ENCODE measurements at regions not wholly inside any gene's neighbourhood (a gene's known extent, or its start where the extent isn't known, plus 50 kb on each side); places are given as distances from the start of the nearest gene placed in this dataset.

DNA sequence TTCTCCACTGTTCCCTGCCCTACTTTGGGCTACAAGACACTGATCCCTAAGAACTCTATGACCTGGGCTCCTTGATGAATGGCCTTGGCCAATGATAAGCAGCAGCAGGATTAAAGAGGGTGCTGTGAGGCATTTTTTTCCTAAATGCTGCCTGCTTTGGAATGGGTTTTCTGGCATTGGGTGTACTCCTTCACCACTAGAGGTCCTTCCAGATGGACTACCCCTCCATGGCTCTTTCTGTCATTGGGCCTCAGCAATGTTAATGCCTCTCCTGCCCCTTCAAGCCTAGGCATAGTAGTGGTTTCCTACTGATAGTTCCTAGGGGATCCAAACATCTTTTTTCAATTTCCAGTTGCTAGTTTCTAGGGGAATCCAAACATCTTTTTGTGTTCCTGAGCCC lies 319.3 kb upstream of the RPS23 start:
- Histone ChIP-seq H3K36me3 (replicated peaks) (no peaks in the 10 kb centered on the region), H3K27me3 (replicated peaks) (no peaks in the 10 kb centered on the region), H3K27ac (no peak overlapping the region), H3K4me3 (ENCODE audit: low read depth, low read length) (no peak overlapping the region)
- no peak for DNase-seq
- in situ Hi-C loops (cut with HindIII; ENCODE audit: low pct_ligation_motif_present, low sequenced_read_pairs) = no loop called here
- TF ChIP-seq, protein P1, sequence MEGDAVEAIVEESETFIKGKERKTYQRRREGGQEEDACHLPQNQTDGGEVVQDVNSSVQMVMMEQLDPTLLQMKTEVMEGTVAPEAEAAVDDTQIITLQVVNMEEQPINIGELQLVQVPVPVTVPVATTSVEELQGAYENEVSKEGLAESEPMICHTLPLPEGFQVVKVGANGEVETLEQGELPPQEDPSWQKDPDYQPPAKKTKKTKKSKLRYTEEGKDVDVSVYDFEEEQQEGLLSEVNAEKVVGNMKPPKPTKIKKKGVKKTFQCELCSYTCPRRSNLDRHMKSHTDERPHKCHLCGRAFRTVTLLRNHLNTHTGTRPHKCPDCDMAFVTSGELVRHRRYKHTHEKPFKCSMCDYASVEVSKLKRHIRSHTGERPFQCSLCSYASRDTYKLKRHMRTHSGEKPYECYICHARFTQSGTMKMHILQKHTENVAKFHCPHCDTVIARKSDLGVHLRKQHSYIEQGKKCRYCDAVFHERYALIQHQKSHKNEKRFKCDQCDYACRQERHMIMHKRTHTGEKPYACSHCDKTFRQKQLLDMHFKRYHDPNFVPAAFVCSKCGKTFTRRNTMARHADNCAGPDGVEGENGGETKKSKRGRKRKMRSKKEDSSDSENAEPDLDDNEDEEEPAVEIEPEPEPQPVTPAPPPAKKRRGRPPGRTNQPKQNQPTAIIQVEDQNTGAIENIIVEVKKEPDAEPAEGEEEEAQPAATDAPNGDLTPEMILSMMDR (IDR thresholded peaks at IDR 0.05; ENCODE audit: low read depth, low read length, missing control alignments) = peak; percentile 48

DNA sequence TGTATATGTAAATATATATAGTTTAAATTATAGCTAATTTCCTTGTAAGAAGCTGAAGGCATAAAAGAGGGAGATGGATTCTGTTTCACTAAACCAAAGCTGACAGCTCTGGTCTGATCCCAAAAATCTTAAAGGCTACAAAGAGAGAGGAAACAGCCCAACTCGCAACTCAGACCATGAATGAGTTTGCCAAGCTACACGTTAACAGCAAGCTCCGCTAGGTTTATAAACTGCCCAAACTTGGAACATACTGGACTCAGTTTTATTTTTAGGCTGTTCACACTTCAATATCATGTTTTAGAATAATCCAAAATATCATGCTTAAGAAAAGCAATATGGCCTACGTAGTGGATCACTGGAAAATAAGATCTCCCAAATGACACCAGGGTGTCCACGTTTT lies 318.3 kb upstream of the RPS23 start:
- no peak overlapping the region for H3K27ac ChIP-seq
- no peak for DNase-seq
- H3K4me3 ChIP-seq (ENCODE audit: low read depth, low read length) = no peak overlapping the region
- TF ChIP-seq, protein P1 (IDR thresholded peaks at IDR 0.05; ENCODE audit: low read depth, low read length, missing control alignments) = no peak
- in situ Hi-C loops (cut with HindIII; ENCODE audit: low pct_ligation_motif_present, low sequenced_read_pairs) = no loop called here
- no peaks in the 10 kb centered on the region for H3K36me3 ChIP-seq (replicated peaks)
- H3K27me3 ChIP-seq (replicated peaks) = no peaks in the 10 kb centered on the region

DNA sequence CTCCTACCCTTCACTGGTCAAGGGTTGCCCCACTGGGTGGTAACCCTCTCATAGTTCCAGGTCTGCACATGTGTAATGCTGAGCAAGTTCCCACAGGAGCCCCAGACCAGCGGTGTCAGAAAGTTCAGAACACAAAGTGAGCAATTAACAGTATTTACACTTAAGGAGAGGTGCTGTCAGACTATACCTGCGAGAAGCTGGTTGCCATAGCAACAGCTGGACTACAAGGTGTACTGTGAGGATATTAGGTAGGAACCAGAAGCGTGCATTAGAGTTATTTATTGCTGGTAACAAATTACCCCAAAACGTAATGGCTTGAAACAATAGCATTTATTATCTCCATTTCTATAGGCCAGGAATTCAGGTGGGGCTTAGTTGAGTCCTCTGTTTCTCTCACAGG lies 317.0 kb upstream of the RPS23 start:
- Histone ChIP-seq H3K27me3 (replicated peaks) (no peaks in the 10 kb centered on the region), H3K27ac (no peak overlapping the region), H3K36me3 (replicated peaks) (no peaks in the 10 kb centered on the region), H3K4me3 (ENCODE audit: low read depth, low read length) (no peak overlapping the region)
- TF ChIP-seq, protein P1 (IDR thresholded peaks at IDR 0.05; ENCODE audit: low read depth, low read length, missing control alignments) = no peak
- DNase-seq = no peak
- in situ Hi-C loops (cut with HindIII; ENCODE audit: low pct_ligation_motif_present, low sequenced_read_pairs) = no loop called here

DNA sequence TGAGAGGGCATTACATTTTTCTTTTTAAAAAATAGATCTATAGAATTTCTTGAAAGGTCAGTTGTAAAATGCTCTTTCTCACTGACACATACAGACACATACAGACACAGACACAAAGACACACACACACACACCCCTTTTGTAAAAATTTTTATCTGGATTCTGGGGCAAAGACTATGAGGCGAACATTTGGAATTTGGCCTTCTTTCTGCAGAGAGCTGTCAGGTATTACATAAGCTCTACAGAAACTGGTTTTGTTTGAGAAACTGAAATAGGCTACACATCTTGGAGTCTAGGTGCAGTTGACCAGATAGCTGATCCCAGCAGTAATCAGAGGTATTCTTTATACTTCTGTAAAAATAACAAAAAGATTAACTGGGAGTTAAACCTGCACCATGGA lies 315.9 kb upstream of the RPS23 start:
- H3K27me3 ChIP-seq (replicated peaks) = no peaks in the 10 kb centered on the region
- H3K36me3 ChIP-seq (replicated peaks) = no peaks in the 10 kb centered on the region
- in situ Hi-C loops (cut with HindIII; ENCODE audit: low pct_ligation_motif_present, low sequenced_read_pairs) = no loop called here
- DNase-seq = peak; percentile 65
- H3K27ac ChIP-seq = peak overlapping the region; percentile 73
- H3K4me3 ChIP-seq (ENCODE audit: low read depth, low read length) = no peak overlapping the region
- TF ChIP-seq, protein P1 (IDR thresholded peaks at IDR 0.05; ENCODE audit: low read depth, low read length, missing control alignments) = no peak

DNA sequence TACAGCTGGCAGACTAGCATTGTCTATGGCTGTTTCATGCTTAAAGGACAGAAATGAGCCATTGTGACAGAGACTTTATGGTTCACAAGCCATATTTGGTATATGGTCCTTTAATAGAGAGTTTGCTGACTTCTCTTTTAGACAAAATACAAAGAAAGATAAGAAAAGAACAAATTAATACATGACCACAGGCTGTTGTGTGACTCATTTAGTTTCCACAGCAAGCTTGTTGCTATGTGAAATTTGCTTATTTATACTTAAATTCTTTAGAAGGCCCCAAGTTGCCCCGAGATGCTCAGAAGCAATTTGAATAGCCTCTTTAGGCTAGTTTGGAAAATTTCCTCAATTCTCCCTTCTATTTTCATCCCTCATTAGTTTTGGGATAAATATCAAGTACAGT lies 315.3 kb upstream of the RPS23 start:
- peak overlapping the region; percentile 73 for H3K27ac ChIP-seq
- in situ Hi-C loops (cut with HindIII; ENCODE audit: low pct_ligation_motif_present, low sequenced_read_pairs) = no loop called here
- no peaks in the 10 kb centered on the region for H3K36me3 ChIP-seq (replicated peaks)
- DNase-seq = peak; percentile 79
- TF ChIP-seq, protein P1 (IDR thresholded peaks at IDR 0.05; ENCODE audit: low read depth, low read length, missing control alignments) = no peak
- no peak overlapping the region for H3K4me3 ChIP-seq (ENCODE audit: low read depth, low read length)
- no peaks in the 10 kb centered on the region for H3K27me3 ChIP-seq (replicated peaks)

DNA sequence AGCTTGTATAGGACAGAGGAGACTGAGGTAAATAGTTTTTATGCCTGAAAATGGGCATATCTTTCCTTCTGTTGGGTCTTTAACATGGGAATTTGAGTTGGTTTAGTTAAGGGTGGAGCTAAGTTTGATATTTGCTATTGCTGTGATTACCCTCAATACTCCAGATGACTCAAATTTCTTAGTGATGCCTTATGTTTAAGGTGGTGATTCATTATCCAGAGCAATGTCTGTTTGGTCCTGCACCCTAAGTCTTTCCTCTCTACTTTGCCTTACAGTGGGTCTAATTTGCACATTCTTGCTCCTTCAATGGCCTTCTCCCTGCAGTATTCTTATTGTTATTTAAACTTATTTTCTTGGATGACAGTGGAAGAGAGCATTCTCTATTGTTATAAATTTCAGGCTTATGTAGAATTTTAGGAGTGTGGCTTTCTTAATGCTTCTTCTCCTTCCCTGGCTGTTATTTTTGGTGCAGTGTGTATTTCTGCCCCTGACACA lies 312.9 kb upstream of the RPS23 start:
- in situ Hi-C loops (cut with HindIII; ENCODE audit: low pct_ligation_motif_present, low sequenced_read_pairs) = no loop called here
- H3K36me3 ChIP-seq (replicated peaks) = no peaks in the 10 kb centered on the region
- no peak overlapping the region for H3K4me3 ChIP-seq (ENCODE audit: low read depth, low read length)
- H3K27me3 ChIP-seq (replicated peaks) = no peaks in the 10 kb centered on the region
- TF ChIP-seq, protein P1 (IDR thresholded peaks at IDR 0.05; ENCODE audit: low read depth, low read length, missing control alignments) = no peak
- no peak overlapping the region for H3K27ac ChIP-seq
- DNase-seq = no peak
